Islet precursor cell (in vitro differentiated cells): ENCODE measurements at regions not wholly inside any gene's neighbourhood (a gene's known extent, or its start where the extent isn't known, plus 50 kb on each side); places are given as distances from the start of the nearest gene placed in this dataset.

Experiments used
- DNase-seq: peaks from one replicate; pipeline ENCODE4 v3.0.0-alpha.2; 2018

DNA sequence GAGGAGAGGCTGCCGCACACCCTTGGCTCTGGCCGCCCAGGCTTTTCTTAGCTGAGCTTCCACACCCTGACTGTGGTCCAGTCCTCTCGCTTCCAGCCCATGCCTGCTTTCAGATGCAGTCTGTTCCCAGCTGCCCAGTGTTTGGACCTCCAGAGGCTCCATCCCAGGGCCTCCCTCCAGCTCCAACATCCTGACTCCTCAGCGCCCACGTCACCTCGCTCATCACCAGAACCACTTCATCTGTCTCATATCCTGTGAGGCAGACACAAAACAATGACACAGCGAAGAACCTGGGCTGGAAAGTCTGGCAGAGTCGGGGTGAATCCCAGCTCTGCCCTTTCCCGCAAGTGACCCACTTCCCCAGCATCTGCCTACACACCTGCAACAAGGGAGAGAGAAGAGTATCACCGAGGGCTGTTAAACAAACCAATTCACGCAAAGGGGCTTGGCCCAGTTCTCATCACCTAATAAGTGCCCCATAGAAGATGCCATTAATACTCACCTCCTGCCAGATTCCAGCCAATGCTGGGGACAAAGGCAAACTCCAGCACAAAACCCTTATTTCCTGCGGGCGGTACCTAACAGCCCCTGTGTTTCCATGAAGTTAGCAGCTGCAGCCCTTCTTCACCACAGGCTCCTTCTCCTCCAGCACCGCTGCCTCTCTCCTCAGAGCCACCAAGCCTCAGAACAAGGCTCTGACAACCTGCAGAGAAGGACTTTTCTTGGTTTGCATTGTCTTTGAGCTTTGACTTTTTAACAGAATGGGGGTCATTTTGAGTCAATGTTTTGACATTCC, 133.4 kb upstream of the CDH4 start:
- DNase-seq: no peak

DNA sequence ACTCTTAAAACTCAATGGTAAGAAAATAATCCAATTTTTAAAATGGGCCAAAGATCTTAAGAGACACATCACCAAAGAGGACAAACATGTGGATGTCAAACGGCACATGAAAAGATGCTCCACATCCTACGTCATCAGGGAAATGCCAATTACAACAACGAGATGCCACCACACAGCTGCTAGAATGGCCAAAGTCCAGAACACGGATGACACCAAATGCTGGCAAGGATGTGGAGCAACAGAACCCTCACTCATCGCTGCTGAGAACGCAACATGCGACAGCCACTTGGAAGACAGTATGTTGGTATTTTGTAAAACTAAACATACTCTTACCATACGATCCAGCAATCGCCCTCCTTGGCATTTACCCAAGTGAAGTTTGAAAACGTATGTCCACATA, 132.8 kb upstream of the CDH4 start:
- DNase-seq: no peak

DNA sequence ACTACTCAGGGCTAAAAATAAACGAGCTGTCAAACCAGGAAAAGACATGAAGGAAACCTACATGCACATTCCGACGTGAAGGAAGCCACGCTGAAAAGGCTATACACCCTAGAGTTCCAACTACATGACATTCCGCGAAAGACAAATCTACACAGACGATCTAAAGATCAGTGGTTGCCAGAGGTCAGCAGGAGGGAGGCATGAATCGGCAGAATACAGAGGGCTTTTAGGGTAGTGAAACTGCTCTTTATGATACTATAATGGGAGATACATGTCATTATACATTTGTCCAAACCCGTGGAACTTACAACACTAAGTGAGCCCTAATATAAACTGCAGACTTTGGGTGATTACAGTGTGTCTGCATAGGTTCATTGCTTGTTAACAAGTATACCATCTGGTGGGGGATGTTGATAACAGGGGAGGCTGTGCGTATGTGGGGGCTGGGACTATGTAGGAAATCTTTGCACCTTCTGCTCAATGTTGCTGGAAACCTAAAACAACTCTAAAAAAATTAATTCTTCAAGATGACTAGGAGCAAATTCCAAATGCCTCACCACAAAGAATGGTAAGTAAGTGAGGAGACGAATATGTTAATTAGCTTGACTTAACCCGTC, 132.2 kb upstream of the CDH4 start:
- DNase-seq: no peak

DNA sequence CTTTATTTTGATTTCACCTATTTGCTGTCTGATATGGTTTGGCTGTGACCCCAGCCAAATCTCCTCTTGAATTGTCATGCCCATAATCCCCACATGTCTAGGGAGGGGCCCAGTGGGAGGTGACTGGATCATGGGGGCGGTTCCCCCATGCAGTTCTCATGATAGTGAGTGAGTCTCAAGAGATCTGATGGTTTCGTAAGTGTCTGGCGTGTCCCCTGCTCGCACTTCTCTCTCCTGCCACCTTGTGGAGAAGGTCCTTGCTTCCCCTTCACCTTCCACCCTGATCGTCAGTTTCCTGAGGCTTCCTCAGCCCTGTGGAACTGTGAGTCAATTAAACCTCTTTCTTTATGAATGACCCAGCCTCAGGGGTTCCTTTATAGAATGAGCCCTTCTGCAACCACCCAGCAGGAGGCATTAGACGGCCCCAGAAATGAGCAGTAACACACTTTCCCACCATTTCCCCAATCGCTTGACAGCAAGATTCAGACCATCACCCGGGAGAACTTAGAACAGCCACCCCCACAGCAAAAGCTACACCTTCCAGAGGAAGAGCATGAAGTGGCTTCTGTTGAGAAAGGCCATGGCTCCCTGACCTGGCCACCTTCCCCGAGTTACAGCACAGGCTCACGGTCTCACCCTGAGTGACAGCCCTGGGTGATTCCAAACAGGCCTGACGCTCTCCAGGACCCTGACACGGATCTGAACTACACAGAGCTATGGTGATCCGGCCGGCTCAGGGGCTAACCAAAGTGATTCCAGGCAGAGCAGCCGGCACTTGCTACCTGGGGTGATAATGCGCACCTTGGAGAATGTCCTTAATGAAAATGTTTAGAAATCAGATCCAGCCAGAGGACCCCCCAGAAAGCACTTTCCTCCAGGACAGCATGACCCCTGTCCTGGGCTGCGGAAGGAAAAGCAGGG, 131.2 kb upstream of the CDH4 start:
- DNase-seq: peak; percentile 83

DNA sequence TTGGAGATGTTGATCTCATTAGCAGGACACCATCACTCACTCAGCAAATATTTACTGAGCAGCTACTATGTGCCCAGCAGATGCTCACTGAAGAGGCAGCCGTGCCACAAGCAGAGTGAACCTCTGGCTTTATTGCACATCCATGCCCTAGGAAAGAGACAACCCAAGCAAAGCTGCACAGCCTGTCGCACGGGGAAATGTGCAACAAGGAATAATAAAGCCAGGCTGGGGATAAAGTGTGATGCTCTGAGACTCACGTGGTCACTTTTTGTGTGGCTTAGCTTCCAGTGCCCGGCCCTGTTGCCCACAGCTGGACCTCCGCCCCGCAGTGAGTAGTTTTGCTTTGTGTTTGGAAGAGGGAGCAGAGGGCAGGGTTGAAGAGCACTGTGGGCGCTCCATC, 130.4 kb upstream of the CDH4 start:
- DNase-seq: no peak

DNA sequence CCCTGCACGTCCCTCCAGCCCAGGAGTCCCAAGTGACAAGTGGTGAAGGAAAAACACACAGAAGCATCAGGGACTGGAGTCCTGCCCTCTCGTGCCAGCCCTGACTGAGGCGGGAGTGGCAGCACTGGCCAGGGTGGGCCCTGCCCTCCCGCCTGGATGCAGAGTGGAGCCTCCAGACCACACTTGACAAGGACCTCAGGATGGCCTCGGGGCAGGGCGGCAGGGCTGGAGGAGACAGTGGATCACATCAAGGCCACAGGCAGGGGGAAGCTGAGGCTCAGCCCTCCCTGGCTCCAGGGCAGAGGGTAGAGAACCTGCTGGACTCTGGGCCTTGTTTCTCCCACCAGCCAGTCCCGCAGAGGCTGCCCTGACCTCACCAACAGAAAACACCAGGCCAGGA, 128.8 kb upstream of the CDH4 start:
- no peak for DNase-seq

DNA sequence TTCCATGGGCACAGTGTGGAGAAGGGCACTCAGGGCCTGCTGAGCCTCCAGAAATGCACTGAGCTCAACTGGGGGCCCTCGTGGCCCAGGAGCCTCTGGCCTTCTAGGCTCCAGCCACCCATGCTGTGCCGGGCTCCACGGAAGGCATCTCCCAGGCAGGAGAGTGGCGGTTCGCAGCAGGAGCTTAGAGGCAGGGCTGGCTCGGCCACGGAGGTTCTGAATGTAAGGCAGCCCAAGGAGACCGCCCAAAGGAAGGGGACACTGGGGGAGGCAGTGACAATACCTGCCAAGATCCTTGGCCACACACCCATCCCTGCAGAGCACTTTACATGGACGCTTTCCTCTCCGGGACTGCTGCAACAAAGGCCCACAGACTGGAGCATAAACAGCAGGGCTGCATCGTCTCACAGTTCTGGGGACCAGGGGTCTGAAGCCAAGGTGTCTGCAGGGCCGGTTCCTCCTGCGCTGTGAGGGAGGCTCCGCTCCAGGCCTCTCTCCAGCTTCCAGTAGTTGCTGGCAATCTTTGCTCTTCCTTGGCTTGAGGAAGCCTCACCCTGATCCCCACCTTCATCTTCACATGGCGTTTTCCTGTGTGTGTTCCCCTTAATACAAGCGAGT, 128.2 kb upstream of the CDH4 start:
- DNase-seq: no peak

DNA sequence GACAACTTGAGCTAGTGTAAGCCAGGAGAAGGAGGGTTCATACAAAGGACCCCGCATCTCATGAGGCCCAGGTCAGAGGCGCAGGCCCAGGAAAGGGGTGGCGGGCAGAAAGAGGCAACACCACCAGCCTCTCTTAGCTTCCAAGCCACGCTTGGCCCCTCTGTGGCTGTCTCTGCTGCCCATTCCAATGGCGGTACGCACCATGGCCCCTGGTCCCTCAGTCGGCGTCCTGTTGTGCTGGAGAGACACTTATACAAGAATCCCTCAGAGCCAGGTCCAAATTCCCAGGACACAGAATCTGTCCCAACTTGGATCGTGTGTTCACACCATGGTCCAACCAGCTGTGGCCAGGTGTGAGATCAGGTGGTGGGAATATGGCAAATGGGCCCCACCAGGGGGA, 127.0 kb upstream of the CDH4 start:
- no peak for DNase-seq

DNA sequence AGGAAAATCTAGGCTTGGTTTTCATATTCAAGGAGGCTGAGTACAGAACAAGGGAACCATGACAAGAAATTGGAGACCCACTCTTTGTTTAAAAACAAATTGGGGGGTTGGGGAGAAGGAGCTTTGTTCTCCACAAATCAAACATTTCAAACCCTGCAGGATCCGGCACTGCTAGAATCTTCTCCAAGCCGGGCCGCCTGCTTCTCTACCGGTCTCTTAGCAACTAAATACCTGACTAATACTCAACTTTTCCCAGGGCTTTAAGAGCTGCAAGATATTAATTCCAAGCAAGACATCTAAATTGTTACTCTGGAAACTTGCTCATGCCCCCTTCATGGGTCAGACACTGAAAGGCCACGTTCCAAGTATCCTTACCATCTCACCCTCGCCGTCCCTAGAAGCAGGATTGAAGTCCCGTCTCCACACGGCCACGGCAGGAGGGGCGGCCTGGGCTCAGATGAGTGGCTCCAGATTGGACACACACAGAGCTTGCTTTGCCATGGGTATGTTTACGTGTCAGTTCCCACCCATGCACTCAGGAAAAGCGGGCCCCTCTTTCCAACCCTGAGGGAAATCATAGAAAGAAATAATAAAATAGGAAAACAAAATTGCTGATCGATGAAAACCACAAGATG, 126.4 kb upstream of the CDH4 start:
- no peak for DNase-seq

DNA sequence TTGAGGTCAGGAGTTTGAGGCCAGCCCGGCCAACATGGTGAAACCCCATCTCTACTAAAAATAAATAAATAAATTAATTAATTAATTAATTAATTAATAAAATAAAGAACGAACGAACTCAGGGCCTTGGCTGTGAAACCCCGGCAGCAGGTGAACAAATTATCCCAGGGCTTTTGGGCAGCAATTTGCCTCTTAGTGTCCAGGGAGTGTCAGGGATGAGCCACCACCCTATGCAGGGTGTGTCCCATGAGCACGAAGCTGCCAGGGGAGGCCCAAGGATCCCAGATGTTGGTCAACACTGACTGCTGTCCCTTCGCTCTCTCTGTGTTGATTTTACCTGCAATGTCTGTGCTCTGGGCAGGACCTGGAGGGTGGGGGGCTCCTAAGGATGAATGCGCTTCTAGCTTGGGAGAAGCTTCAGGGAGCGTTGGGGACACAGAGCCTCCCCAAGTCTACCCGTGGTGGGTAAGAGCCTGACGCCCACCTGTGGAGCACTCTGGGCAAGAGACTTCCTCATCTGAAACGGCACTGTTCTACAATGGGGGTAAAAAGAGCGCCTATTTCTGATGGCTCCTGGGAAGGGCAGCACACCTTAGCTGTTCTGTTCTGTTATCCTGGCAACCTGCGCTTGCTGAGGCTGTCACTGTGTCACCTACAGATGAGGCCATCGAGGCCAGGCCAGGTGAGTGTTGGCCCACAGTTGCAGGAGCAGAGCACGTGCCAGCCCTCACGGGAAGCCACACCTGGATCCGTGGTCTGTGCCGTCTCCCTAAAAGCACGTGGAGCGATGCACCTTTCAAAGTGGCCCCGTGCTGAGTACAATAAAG, 125.5 kb upstream of the CDH4 start:
- DNase-seq: no peak

DNA sequence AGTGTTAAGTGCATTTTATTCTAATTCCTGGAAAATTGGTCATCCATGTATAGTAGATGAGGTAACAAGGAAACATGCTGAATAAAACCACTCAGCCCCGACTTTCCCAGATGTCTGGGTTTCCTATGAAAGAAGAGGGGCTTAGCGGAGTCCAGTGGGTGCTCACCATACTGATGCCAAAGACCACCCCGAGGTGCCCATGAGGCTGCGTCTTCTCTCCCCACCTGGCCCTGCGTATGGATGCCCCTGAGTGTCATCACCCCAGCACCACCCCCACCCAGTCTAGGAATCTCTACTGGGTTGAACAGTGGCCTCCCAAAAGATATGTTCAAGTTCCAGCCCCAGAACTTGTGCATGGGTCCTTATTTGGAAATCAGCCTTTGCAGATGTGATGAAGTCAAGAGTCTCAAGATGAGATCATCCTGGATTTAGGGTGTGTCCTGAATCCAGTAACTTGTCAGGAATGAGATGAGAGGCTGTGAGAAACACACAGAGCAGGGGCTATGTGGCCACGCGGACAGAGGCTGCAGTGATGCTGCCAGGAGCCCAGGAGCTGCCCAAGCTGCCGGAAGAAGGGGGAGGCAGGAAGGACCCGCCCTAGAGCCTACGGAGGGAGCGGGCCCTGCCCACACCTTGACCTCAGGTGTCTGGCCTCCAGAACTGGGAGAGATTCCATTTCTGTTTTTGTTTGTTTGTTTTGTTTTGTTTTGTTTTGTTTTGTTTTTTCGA, 124.6 kb upstream of the CDH4 start:
- peak; percentile 65 for DNase-seq

DNA sequence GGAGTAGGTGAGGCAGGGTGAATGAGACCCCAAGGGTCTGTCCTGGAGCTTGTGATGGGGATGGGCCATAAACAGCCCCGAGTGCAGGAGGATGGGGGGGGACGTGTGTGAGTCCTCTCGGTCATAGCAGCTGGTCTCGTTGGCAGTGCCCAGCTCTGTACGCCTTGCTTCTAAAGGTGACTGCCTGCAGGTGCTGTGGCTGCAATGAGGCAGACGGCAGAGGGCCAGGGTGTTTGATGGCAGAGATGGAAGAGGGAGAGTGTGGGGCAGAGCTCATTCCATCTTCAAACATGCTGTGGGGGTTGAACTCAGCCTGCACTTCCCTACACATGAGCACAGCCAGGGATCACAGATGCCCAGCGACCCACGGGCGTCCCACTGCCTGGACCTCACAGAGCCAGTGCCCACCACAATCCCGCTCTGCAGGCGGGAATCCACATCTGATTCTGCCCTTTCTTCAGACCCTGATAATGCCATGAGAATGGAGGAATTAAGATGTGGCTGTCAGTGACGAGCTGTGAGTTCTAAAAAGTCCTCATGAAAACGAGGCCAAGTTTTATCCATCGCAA, 123.3 kb upstream of the CDH4 start:
- no peak for DNase-seq

DNA sequence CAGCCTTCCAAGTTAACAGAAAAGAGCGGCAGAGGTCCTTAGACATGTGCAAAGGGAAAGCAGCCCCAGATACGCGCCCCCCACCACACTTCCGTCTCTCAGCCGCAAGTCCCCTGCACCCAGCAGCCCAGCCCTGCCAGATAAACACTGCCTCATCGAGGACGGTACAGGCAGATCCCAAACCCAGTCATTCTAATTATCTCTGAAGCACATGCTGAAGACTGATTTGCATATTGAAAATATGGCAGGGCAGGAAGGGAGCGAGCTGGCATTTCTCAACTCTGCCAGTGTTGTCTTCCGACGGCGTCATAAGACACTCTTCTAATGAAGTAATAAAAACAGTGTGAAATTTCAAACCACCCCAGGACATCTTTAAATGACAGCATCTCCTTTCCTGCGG, 122.8 kb upstream of the CDH4 start:
- no peak for DNase-seq

DNA sequence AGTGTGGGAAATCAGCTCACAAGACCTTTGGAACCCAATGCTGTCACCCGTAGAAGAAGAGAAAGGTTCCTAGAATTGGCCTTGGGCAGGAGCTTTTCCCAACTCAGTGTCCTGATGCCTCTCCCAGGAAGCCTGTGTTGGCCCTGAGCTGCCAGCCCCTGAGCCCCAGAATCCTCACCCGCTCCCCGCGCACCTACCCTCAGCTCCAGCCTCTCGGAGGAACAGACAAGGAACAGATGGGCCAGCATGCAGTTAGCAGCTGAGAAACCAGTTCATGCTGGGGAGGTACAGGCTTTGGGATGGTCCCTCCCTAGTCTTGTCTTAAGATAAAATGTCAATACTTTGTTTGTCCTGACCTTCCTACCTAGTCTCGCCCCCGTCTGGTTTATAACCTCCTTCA, 121.9 kb upstream of the CDH4 start:
- DNase-seq: no peak

DNA sequence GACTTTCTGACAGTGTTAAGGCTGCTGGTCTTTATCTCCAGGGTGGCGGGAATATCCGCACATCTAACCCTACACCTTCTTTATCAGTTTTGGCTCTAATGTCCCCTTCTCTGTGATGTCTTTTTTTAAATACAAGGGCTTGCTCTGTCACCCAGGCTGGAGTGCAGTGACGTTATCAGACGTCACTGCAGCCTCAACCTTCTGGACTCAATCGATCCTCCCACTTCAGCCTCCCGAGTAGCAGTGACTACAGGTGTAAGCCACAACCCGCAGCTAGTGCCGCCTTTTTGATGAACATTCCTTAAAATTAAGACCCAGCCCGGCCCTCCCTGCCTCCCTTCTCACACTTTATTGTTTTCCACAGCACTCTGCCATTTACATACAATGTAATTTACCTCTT, 120.1 kb upstream of the CDH4 start:
- DNase-seq: no peak

DNA sequence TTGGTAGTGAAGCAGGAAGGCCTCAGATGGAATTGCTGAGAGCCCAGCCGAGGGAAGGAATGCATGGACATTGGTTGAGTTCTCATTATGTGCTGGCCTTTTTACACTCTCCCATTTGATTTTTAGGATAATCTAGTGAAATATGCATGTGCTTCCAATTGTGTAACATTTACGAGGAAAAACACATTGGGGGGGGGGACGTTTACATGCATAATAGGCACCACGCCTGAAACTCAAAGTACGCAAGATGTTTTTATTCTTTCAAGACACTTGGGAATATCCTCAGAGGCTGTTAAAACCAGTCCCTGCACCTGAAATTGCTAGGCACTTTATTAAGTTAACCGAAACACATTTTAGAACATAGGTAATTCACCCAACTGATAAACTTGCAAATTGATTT, 118.5 kb upstream of the CDH4 start:
- no peak for DNase-seq

DNA sequence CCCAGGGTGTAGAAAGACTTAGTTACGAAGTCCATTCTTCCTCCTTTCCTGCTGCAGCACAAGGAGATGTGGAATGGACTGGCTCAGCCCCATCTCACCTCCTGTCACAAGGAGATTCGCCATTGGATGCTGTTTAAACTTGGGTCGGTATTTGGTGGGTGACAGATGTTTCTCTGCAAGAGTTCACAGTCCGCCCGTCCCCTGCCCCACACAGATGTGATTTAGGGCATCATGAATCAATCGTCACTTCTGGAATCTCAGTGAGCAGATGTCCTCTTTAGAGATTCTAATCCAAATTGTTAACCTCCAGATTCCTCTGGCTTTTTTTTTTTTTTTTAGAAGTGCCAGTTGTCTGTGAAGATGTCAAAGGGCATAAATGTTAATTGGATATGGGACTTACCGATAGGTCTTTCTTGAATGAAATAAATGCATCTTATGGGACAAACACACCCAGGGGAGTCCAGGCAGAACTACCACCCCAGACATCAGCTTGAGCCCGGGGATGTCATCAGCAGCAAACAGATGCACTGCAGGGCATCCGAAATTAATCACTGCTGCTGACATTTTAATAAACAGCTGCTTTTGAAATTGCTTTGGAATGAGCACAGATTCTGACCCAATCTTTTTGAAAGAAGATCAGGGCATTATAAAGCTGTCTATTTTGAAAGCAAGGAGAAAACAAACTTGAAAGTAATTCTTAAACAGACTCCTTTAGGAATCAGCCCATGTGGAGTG, 117.6 kb upstream of the CDH4 start:
- no peak for DNase-seq

DNA sequence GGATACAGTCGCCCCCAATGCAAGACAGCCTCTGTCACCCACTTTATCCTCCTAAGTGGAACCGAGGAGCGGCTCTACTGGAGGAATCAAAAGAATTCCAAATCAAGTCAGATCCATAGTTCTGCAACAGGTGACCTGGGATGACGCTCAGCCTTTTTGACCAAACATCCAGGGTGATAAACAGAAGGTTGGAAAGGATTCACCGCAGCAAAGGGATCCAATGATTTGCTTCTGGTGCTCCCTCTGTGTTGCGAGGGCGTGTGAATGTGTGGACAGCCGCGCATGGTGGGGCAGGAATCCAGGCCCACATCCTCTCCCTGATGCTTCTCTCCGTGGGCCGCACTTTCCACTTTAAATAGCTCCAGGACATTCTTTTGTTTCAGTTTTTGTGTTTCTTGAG, 116.8 kb upstream of the CDH4 start:
- DNase-seq: no peak

DNA sequence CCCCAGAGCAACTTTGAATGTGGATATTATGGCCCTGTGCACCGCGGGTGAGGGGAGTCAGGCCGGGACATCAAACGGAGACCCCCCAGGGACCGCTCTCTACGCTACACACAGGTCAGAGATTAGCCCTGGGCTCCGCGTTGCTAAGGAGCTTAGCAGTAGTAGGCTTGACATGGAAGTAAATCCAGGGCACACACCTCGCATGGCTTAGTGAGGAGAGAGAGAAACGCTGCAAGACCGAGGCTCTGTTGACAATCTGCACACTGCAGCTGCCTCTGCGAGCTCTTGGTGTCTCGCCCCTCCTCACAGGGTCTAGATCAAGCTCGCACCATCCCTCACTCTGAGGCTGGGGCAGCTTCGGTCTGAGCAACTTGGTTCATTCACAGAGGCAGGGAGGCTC, 116.1 kb upstream of the CDH4 start:
- DNase-seq: no peak

DNA sequence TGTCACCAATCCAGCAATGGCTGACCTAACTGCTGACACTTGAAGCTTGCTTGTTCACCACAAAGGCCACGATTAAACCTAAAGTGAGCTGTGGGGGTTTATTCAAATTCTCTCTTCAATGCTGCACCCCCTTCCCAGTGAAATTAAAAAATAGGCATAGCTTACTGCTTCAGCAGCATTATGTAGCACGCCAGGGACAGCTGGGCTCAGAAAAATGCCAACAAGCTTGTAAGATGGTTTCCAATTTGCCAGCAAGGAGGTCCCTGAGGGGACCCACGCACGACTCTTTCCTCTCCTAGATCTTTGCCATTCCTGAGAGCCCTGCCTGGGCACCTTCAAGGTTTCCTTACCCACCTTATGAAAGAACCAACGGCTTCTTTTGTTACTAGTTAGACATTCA, 113.5 kb upstream of the CDH4 start:
- DNase-seq: no peak
